Skin of body (tissue), 1 donor: ENCODE measurements at regions not wholly inside any gene's neighbourhood (a gene's known extent, or its start where the extent isn't known, plus 50 kb on each side); places are given as distances from the start of the nearest gene placed in this dataset.

Source experiments
- DNase-seq: peaks from one replicate; lab custom pipeline; 2025; lab: John Stamatoyannopoulos, UW

DNA sequence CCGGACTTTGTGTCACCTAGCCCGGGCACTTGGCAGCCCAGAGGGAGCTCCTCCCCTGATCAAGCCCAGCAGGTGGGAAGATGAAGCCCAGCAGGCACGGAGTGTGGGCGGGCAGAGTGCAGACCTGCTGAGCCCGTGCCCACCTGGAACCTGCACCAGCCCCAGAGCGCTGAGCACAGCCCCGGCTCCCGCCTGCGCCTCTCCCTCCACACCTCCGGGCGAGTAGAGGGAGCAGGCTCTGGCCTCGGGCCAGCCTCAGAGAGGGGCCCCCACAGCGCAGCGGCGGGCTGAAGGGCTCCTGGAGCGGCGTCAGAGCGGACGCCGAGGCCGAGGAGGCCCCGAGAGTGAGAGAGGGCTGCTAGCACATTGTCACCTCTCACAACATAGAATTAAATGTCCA is 257.7 kb downstream of the VGLL3 start:
- no peak for DNase-seq

DNA sequence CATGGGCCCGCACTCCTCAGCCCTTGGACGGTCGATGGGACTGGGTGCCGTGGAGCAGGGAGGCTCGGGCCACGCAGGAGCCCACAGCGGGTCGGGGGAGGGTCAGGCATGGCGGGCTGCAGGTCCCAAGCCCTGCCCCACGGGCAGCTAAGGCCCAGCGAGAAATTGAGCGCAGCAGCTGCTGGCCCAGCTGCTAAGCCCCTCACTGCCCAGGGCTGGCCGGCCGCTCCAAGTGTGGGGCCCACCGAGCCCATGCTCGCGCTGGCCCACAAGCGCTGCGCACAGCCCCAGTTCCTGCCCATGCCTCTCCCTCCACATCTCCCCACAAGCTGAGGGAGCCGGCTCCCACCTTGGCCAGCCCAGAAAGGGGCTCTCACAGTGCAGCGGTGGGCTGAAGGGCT is 259.4 kb downstream of the VGLL3 start:
- no peak for DNase-seq

DNA sequence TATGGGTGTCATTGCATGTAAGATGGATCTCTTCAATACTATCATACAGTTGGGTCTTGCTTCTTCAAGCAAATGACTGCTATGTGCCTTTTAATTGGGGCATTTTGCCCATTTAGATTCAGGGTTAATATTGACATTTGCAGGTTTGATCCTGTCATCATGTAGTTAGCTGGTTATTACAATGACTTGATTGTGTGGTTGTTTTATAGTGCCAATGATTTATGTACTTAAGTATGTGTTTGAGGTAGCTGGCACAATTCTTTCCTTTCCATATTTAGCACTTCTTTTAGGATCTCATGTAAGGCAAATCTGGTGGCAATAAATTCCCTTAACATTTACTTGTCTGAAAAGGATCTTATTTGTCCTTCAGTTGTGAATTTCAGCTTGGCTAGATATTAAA is 267.5 kb downstream of the VGLL3 start:
- no peak for DNase-seq

DNA sequence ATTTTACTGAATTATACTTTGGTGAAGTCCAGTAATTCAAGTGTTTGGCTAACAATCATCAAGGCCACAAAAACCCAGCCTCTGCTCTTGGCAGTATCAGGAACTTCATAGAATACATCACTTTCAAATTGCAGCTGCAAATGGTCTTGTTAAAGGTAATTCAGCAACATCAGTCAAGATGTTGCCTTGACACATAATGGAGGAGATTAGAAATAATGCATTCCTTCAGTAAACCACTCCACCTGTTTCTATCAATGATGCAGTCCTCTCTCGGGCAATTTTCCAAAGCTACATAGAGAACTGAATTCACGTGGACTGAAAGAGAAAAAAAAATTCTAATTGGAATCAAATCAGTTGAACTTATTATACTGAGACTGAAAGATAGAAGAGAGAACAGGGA is 279.3 kb downstream of the VGLL3 start:
- DNase-seq = no peak

DNA sequence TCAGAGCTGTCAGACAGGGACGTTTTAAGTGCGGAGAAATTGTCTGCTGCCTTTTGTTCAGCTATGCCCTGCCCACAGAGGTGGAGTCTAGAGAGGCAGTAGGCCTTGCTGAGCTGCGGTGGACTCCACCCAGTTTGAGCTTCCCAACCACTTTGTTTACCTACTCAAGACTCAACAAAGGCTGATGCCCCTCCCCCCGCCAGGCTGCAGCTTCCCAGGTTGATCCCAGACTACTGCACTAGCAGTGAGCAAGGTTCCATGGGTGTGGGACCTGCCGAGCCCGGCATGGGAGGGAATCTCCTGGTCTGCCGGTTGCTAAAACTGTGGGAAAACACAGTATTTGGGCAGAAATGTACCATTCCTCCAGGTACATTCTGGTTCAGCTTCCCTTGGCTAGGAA is 282.1 kb downstream of the VGLL3 start:
- DNase-seq = no peak

DNA sequence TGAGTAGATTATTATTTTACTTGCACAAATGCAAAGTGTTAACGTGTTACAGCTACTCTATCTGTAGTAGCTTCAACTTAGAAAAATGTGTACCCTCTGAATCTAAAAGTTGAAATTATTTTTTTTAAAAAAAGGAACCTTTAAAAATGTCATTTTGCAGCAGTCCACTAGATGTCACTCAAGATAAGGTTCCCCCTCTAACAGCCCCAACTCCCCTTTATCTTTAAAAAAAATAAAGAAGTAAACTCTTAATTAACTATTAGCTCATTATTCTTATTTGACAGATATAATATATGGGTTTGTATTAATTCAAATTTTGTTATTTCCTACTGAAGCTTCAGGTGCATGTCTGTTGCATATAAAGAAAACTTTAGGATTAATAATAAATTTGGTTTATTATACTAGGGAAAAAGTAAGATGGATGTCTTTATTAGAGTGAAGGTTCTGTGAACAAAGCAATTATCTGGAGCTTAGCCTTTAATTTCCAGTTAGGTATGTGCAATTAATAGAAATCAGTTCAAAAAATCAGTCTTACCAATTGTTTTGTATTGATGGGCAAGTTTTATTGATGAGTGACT is 288.5 kb downstream of the VGLL3 start:
- no peak for DNase-seq

DNA sequence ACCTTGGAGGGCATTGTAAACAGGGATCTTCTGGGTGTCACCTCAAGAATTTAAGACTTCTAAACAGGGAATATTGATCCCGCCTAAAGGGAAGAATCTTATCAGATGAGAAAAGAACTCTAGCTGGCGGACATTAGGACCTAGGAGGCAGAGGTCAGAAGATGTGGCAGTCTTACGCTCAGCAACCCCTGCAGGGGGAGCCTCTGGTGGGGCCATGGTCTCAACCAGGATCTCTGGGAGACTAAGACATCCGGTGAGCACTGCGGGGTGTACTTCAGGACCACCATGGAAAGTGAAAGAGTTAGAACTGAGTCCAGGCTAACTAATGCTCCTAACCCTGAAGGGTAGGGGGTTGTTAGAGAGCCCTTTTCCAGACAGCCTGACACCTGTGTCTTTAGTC is 295.2 kb downstream of the VGLL3 start:
- no peak for DNase-seq

DNA sequence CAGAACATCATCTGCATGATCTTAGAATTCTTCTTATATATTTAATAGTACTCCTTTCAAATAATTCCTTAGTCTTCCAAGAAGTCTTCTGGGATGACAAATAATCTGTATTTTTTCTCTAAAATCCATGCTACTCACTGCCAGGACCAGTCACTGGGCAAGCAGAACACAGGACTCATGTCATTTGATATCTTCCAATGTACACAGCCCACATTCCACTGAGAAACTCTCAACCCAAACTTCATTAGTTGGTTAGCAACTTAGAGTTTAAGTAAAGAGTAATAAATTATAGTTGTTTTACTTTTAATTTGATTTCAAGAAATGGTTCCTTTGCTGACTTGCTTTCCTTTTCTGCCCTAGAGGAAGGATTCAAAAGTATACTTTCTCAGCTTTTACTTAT is 317.0 kb downstream of the VGLL3 start:
- DNase-seq = no peak

DNA sequence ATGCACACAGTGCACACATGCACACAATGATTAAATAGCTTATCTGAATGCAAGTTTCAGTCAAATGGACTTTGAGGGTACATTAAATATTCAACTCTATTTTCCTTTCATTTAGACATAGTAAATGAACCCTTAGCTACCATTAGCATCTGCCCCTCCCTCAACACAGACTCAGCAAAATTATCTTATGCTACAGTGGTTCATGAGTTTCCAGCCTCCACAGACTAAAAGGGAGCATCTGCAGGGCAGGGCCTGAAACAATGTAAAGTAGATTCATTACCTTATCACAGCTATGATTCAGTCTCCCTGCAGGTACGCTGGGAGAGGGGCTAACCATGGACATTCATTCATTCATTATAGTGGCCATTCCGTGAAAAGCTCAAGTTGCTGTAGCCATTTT is 329.1 kb downstream of the VGLL3 start:
- DNase-seq = no peak

DNA sequence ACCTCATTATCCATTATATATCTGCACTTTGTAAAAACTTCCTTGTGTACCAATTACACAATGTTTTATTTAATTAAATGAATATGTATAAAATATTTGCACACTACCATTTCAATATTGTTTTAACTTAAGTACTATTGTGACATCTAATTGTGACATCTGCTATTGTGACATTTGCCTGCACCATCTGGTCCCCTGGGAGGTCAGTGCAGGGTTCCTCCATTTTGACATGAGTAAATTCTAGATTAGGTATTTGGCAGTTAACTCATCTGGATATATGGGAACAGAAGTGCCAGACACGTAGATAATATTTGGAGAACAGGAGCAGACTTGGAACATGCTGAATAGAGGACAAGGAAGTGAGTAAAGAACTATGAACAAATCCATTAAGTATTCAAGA is 332.1 kb downstream of the VGLL3 start:
- no peak for DNase-seq

DNA sequence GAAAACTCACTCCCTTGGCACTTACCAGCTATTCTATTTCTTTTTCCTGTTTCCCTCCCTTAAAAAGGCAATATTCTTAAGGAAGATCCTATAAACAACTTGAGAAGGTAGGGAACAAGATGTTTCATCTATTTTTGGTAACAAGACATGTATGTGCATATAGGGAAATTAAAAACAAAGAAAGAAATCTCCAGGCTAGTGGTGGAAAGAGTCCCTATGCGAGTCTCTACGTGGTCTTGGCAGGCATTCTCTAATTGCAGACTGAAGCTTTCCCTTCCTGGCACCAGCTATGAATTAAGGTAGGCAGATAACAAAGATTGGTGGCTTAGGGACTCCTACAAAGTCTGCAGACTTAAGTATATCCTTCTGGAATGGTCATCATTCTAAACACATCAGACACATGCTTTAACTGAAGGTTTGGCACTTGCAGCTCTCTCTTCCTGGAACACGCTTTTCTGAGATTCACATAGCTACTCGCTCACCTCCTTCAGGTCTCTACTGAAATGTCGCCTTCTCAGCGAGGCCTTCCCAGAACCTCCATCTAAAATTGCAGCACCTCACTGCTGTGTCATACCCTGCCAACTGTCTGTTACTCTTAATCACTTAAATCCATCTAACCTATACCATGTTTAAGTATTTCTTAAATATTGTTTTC is 336.0 kb downstream of the VGLL3 start:
- DNase-seq = no peak

DNA sequence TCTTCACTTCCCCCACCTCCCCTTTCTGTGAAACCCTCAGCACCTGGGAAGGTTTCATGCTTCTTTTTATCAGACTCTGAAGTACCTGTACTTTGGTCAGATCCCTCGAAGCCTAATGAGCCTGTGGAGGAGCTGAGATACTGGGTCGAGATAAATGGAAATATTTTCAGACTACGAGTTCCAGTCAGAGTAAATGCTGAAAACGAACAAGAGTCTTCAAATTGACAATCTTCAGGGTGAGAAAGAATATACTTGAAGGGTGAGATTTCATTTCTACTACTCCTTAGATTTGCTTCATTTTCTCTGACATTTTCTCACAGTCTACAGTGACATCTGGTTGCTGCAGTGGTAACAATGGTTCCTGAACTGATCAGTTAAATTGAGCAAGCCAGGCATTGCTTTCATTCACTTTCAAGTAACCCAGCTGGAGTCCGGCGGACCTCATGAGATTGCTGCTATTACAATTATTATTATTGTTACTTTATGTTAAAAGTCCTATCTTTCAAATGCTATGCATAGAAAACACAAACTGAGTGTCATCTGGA is 337.2 kb downstream of the VGLL3 start:
- DNase-seq = no peak

DNA sequence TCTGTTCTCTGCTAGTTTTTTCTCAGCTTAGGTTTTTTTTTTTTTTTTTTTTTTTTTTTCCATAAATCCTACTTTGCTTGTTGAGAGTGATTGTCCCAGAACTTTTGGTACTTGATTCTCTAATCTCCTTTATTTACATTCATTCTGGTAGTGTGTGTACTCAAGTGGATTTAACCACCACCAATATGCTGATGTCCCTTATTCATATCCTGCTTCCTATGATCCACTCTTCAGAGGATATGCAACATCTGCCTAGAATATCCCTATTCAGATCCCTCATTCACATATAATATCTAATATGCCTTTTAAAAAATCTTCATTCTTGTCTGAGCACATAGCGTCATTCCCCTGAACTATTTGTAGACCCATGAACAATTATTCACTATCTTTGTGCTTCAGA is 342.9 kb downstream of the VGLL3 start:
- no peak for DNase-seq

DNA sequence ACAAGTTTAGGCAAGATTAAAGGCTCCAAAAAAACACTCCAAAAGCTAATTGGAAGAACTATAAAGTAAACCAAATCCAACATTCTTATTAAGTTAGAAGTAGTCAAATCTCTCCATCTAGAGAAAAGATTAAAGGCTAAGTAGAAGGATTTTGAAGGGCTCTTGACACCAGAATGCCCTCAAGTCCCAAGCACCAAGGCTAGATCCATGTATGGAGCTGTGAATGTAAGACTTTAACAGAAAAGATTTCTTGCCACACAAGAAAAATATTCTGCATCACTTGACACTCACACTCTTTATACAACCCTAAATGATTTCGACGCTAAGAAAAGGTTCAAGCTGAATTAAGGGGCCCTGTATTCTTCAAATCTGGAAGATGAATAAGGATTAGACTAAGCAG is 345.2 kb downstream of the VGLL3 start:
- no peak for DNase-seq

DNA sequence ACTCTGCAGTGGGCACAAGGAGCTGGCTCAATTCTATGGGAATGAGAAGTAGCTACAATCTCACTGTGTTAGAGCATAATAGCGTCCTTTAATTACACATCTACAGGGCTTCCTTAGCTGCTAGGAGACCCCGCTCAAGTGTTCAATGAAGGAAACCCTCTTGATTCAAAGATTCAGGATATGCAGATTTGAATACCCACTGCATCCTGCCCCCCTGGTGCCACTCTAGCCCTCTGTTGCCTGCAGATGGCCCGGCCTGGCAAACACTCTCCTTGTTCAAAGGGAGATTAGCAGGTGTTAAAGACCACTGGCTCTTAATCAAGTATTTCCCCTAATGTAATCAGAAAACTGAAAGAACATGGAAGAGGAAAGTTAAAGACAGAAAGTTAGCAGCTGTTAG is 356.6 kb downstream of the VGLL3 start:
- DNase-seq = no peak

DNA sequence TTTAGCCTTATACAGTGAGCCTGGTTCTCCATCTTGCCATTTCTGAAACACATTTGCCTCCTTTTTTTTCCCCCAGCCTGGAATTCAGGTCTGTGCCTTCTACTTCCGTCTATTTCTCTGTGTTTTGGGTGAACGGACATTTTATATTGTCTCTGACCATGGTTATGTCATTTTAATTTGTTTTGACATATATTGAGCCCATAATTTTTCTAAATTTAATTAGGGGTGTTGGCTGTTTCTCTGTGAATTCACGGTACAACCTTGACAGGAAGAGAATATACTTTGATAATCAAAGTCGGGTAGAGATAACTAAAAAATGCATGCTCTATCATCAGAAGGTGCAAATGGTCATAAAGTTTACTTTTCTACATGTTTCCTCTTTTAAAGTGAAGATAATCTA is 361.4 kb downstream of the VGLL3 start:
- no peak for DNase-seq

DNA sequence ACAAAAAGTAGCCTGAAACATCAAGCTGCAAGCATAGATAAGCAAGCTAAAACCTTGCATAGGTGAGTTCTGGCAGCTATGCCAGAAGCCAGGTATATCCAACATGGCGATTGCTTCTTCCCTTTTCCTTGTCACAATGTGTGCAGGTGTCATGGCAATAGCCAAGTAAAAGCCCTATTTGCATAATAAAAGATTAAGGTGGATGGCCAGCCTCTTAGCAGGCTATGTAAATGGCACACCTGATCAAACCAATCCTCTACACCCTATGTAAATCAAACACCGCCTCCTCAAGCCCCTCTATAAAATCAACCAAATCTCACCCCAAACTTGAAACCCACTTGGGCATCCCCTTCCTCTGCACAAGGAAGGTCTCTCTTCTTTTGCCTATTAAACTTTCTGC is 366.8 kb downstream of the VGLL3 start:
- no peak for DNase-seq

DNA sequence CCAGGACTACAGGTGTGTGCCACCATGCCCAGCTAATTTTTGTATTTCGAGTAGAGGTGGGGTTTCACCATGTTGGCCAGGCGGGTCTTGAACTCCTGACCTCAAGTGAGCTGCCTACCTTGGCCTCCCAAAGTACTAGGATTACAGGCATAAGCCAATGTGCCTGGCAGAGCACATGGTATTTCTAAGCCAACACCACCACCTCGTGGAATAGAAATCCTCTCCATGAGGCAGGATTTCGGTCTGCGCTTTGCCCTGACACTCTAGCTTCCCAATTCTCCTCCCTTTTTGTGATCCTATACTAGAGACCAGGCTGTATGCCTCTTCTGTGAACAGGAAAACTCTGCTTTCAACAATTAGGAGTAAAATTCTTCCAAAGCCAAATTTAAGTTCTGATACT is 372.2 kb downstream of the VGLL3 start:
- DNase-seq = no peak

DNA sequence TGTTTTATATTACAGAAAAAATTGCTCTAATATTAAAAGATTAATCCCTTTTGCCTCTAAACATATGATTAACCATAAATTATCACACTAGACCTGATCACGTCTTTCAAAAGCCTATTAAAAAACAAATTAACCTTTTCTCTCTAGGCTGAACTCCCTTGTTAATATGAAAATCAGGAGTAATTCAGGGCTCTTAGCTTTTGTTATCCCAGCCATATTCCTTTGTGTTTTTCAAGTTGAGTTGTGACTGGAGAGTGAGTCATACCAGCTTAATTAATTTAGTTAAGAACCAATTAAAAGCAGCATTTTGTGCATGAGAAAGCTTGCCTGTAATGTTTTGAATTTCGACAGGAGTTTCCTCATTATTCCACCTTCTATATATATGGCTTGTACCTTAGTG is 385.8 kb downstream of the VGLL3 start:
- no peak for DNase-seq

DNA sequence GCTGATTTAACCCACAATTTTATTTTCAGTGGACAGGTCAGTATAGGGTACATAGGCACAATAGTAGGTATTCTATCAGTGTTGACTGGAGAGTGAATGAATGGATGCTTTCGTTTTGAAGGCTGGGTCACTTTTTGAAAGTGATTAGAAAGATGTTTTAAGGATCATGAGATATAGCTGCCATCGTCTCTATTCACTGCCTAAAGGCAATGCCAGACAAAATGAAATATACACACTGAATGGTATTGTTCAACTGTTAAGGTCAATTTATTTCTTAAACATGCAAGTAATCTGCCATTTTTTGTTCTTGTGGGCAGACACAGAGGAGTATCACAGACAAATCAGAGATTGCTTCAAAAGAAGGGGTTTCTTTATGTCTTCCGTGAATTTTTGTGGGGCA is 395.3 kb downstream of the VGLL3 start:
- DNase-seq = no peak

DNA sequence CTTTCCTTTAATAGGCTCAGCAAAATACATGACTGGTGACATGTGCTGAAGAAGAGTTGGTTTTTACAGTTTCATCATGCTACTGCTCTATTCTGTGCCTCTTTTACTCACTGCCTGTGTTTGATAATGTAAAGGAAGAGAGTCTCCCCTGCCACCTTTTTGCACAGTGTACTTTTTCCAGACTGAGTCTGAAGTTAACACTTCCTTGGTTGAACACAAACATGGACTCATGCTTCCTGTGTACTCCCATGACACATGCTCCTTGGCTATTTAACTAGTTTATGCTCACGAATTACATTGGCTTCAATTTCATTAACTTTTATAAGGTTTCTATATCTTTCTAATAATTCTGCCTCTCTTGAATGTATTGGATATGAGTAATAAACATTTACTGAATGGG is 396.1 kb downstream of the VGLL3 start:
- no peak for DNase-seq

DNA sequence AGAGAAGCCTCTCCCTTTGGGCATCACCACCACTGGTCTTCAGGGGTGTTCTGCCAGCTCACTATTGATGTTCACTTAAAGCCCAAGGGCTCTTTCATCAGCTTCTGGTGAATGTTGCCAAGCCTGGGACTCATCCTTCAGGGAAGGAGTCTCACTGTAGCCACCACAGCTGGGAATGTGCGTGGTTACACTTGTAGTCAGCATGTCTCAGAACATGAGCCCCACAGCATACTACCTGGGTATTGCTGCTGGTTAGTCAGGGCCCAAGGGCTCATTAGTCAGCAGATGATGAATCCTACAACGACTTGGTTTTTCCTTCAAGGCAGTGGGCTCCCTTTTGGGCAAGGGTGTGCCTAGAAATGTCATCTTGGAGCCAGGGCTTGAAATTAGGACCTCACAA is 412.9 kb downstream of the VGLL3 start:
- DNase-seq = no peak

DNA sequence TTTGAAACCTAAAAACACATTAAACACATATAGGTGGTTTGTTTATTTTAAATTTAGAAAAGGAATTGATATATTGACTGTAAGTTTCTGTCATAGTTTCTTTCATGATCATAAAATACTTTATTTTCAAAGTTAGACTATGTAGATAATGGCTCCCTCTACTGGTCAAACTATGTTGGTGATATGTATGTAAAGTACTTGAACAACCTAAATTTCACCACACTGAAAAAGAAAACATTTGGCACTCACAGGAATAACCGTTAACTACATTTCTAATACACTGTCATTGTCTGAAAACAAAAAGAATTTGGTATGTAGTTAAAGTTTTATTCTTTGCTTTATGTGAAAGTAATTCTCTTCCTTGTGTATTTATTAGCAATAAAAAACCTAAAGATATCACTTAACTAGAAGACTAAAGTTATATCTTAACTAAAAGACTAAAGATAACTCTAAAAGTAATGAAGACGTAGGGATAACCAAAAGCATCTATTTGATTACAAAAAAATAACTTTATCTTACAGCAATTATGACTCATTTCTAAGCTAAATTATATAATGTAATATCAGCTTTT is 427.5 kb downstream of the VGLL3 start:
- DNase-seq = no peak
